Lung microvascular endothelial cell (primary cell): ENCODE measurements at regions not wholly inside any gene's neighbourhood (a gene's known extent, or its start where the extent isn't known, plus 50 kb on each side); places are given as distances from the start of the nearest gene placed in this dataset.
"Not testable (repeated sequence)": the region's sequence is repeated elsewhere in the genome, so short reads cannot be mapped to it uniquely, and the experiment has no call there.

ENCODE experiments used
- DNase-seq, 2 donors: peaks; one replicate each; pipeline versions ENCODE4 v3.0.0 to v3.0.0-alpha.2; 2010; ENCODE audit warnings: low read depth in 2 of 2

- DNase-seq: no peak
These were observed 181.8 kb upstream of the OLFM3 start for GRCh38 chr1:102178480-102178879.

GRCh38 chr1:102174259-102174863 lies 177.6 kb upstream of the OLFM3 start:
- DNase-seq: peak in 1 of 2 donors; percentile 7

- no peak for DNase-seq
These were observed 175.5 kb upstream of the OLFM3 start for GRCh38 chr1:102172200-102172599.

GRCh38 chr1:102163799-102164198 lies 167.1 kb upstream of the OLFM3 start:
- no peak for DNase-seq

GRCh38 chr1:102151242-102151641 lies 154.5 kb upstream of the OLFM3 start:
- DNase-seq: no peak

- no peak for DNase-seq
These were observed 124.2 kb upstream of the OLFM3 start for GRCh38 chr1:102120910-102121309.

- DNase-seq: no peak
These were observed 121.4 kb upstream of the OLFM3 start for GRCh38 chr1:102118150-102118549.

- DNase-seq: no peak
These were observed 113.9 kb upstream of the OLFM3 start for GRCh38 chr1:102110586-102110985.

GRCh38 chr1:102109493-102109892 lies 112.8 kb upstream of the OLFM3 start:
- not testable (repeated sequence) for DNase-seq

- no peak for DNase-seq
These were observed 110.7 kb upstream of the OLFM3 start for GRCh38 chr1:102107441-102107840.

- DNase-seq: no peak
These were observed 109.3 kb upstream of the OLFM3 start for GRCh38 chr1:102105931-102106550.

- no peak for DNase-seq
These were observed 106.9 kb upstream of the OLFM3 start for GRCh38 chr1:102103646-102104045.

- DNase-seq: no peak
These were observed 105.6 kb upstream of the OLFM3 start for GRCh38 chr1:102102276-102102780.

- no peak for DNase-seq
These were observed 103.9 kb upstream of the OLFM3 start for GRCh38 chr1:102100666-102101065.

- no peak for DNase-seq
These were observed 103.2 kb upstream of the OLFM3 start for GRCh38 chr1:102099916-102100315.

GRCh38 chr1:102098536-102098935 lies 101.8 kb upstream of the OLFM3 start:
- no peak for DNase-seq

- no peak for DNase-seq
These were observed 101.4 kb upstream of the OLFM3 start for GRCh38 chr1:102098081-102098480.

GRCh38 chr1:102097451-102097850 lies 100.7 kb upstream of the OLFM3 start:
- no peak for DNase-seq

GRCh38 chr1:102096162-102096561 lies 99.4 kb upstream of the OLFM3 start:
- no peak for DNase-seq

GRCh38 chr1:102089791-102090190 lies 93.1 kb upstream of the OLFM3 start:
- DNase-seq: no peak

GRCh38 chr1:102085896-102086295 lies 89.2 kb upstream of the OLFM3 start:
- no peak for DNase-seq

- no peak for DNase-seq
These were observed 88.2 kb upstream of the OLFM3 start for GRCh38 chr1:102084771-102085535.

GRCh38 chr1:102083192-102083591 lies 86.5 kb upstream of the OLFM3 start:
- DNase-seq: no peak
